Mammary epithelial cell (primary cell): ENCODE measurements at regions not wholly inside any gene's neighbourhood (a gene's known extent, or its start where the extent isn't known, plus 50 kb on each side); places are given as distances from the start of the nearest gene placed in this dataset.

Experiments used
- EZH2 ChIP-seq: IDR thresholded peaks from 2 replicates; pipeline ENCODE4 v1.6.1; 2012; ENCODE audit warnings: low read length, inconsistent platforms, borderline replicate concordance
- TF ChIP-seq, protein P1 (sequence below), 2 donors: IDR thresholded peaks in 1 of 2; conservative IDR thresholded peaks in 1 of 2; 2 replicates each; pipeline ENCODE4 v1.5.1; 2011 to 2012; ENCODE audit warnings: inconsistent platforms in 2 of 2, low read length in 2 of 2, mild to moderate bottlenecking in 2 of 2, control low read depth in 1 of 2, low read depth in 1 of 2; ENCODE audit not compliant: insufficient read depth in 1 of 2; ENCODE audit errors: extremely low read depth in 1 of 2

GRCh38 chr7:39826166-39826565, 123.9 kb upstream of the CDK13 start:
- TF ChIP-seq, protein P1, sequence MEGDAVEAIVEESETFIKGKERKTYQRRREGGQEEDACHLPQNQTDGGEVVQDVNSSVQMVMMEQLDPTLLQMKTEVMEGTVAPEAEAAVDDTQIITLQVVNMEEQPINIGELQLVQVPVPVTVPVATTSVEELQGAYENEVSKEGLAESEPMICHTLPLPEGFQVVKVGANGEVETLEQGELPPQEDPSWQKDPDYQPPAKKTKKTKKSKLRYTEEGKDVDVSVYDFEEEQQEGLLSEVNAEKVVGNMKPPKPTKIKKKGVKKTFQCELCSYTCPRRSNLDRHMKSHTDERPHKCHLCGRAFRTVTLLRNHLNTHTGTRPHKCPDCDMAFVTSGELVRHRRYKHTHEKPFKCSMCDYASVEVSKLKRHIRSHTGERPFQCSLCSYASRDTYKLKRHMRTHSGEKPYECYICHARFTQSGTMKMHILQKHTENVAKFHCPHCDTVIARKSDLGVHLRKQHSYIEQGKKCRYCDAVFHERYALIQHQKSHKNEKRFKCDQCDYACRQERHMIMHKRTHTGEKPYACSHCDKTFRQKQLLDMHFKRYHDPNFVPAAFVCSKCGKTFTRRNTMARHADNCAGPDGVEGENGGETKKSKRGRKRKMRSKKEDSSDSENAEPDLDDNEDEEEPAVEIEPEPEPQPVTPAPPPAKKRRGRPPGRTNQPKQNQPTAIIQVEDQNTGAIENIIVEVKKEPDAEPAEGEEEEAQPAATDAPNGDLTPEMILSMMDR (conservative IDR thresholded peaks at IDR 0.05 in 1 of 2, IDR thresholded peaks at IDR 0.05 in 1 of 2; ENCODE audit: extremely low read depth in 1 of 2, insufficient read depth in 1 of 2, low read depth in 1 of 2, low read length in 2 of 2): no peak
- TF ChIP-seq EZH2: no peak
